ENCODE measurements at regions not wholly inside any gene's neighbourhood (a gene's known extent, or its start where the extent isn't known, plus 50 kb on each side); places are given as distances from the start of the nearest gene placed in this dataset.

DNA sequence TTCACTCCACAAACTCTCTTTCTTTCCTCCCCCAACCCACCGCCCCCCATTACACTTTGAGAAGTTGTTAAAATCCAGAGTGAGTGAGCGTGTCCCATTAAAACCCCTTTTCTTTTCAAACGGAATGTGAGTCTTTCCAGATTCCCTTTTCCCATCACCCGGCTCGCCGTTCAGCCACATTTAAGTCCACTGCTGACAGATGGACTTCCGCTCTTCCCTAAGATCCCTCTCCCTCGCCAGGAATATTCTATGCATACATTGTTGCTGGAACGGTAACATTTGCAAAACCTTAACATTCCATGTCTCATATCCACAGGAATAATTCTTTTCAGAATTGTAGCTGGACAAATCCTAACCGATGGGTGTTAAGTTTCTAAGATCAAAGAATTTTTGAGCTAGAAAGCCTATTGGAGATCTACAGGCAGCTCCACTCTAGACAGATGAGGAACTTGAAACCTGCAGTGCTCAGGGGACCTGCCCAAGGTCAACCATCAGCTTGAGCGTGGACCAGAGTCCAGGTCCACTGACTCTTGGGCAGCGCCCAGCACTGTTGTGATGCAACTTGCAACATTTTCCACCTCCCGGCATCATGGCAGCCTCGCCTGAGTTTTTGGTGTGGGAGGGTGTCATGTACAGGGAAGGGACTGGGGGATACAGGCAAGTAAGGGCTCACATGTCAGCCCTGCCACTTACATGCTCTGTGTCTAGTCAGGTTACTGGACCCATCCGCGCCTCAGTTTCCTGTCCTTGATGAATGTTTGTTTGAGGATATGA, 500.1 kb downstream of the CCDC171 start:
- WGBS (ENCODE audit: missing lambda C conversion rate), result 85% methylated on average over 15 of the region's 16 CpGs
- H3K4me1 ChIP-seq, result peaks cover 7% of the 10 kb centered on the region; the same call in 2 of the 3 replicates
- H3K9me3 ChIP-seq, result no peaks in the 10 kb centered on the region
- TF ChIP-seq, protein P1, sequence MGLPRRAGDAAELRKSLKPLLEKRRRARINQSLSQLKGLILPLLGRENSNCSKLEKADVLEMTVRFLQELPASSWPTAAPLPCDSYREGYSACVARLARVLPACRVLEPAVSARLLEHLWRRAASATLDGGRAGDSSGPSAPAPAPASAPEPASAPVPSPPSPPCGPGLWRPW (IDR thresholded peaks at IDR 0.05), result no peak
- TF ChIP-seq PHF8 (IDR thresholded peaks at IDR 0.05; ENCODE audit: borderline replicate concordance, low read depth) (no peak), SMC3 (IDR thresholded peaks at IDR 0.05) (no peak), RARB (CRISPR knock-in tag; IDR thresholded peaks at IDR 0.05) (no peak), HEYL (CRISPR knock-in tag; IDR thresholded peaks at IDR 0.05) (no peak), POLR2AphosphoS2 (conservative IDR thresholded peaks at IDR 0.05; ENCODE audit: low read length) (no peak), JUNB (IDR thresholded peaks at IDR 0.05) (no peak), RCOR1 (IDR thresholded peaks at IDR 0.05; ENCODE audit: low read depth, low read length) (no peak)
- TF ChIP-seq, protein P2, sequence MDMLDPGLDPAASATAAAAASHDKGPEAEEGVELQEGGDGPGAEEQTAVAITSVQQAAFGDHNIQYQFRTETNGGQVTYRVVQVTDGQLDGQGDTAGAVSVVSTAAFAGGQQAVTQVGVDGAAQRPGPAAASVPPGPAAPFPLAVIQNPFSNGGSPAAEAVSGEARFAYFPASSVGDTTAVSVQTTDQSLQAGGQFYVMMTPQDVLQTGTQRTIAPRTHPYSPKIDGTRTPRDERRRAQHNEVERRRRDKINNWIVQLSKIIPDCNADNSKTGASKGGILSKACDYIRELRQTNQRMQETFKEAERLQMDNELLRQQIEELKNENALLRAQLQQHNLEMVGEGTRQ (IDR thresholded peaks at IDR 0.05), result no peak
- no peak for FAIRE-seq
- no peak for DNase-seq (ENCODE audit: low read depth in 1 of 2, low spot score in 1 of 2)
- CTCF ChIA-PET, result interaction anchor here (0.6 to 0.9 kb wide), 3 partner anchors 20 to 179 kb away, joined by 3 read pairs; no protein-coding TSS in a partner anchor
- H3K4me3 ChIP-seq, result no peak overlapping the region
- H3K4me2 ChIP-seq, result no peak overlapping the region
- POLR2A ChIA-PET, result no interaction called here
- ATAC-seq, result no peak
- H3K27ac ChIP-seq, result no peak overlapping the region

DNA sequence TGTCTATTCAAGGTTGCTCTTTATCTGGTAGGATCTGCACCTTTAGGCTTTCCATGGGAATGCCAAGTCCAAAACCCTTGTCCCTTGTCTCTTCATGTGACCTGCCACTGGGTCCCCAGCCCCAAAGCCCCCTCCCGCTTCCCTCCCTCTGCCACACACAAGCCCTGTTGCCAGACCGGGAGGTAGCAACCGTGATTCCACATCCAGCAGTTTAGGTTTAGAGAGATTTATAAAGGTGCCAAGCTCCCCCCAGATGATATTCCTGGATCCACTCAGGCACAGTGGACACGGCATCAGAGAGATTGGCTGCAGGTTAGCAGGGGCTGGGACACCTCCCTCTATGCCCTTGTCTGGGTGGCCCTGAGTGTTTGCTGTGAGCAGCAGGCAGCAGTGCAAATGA, 504.7 kb downstream of the CCDC171 start:
- TF ChIP-seq SMC3 (IDR thresholded peaks at IDR 0.05) (no peak), NFE2L2 (conservative IDR thresholded peaks at IDR 0.05; ENCODE audit: low read length) (no peak), FOXS1 (CRISPR knock-in tag; IDR thresholded peaks at IDR 0.05) (no peak), BHLHE40 (IDR thresholded peaks at IDR 0.05; ENCODE audit: low read depth, low read length) (no peak), MAFK (IDR thresholded peaks at IDR 0.05; ENCODE audit: partially characterized antibody) (no peak), RAD21 (conservative IDR thresholded peaks at IDR 0.05 in 1 of 2, IDR thresholded peaks at IDR 0.05 in 1 of 2) (no peak), POLR2A (IDR thresholded peaks at IDR 0.05; ENCODE audit: low read length) (no peak), GATA3 (IDR thresholded peaks at IDR 0.05; ENCODE audit: borderline replicate concordance) (no peak)
- TF ChIP-seq, protein P3, sequence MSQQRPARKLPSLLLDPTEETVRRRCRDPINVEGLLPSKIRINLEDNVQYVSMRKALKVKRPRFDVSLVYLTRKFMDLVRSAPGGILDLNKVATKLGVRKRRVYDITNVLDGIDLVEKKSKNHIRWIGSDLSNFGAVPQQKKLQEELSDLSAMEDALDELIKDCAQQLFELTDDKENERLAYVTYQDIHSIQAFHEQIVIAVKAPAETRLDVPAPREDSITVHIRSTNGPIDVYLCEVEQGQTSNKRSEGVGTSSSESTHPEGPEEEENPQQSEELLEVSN (IDR thresholded peaks at IDR 0.05; ENCODE audit: borderline replicate concordance, low read depth), result no peak
- TF ChIP-seq, protein P1 (IDR thresholded peaks at IDR 0.05), result no peak
- TF ChIP-seq, protein P4, sequence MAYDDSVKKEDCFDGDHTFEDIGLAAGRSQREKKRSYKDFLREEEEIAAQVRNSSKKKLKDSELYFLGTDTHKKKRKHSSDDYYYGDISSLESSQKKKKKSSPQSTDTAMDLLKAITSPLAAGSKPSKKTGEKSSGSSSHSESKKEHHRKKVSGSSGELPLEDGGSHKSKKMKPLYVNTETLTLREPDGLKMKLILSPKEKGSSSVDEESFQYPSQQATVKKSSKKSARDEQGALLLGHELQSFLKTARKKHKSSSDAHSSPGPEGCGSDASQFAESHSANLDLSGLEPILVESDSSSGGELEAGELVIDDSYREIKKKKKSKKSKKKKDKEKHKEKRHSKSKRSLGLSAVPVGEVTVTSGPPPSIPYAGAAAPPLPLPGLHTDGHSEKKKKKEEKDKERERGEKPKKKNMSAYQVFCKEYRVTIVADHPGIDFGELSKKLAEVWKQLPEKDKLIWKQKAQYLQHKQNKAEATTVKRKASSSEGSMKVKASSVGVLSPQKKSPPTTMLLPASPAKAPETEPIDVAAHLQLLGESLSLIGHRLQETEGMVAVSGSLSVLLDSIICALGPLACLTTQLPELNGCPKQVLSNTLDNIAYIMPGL (CRISPR knock-in tag; IDR thresholded peaks at IDR 0.05; ENCODE audit: borderline replicate concordance), result no peak
- TF ChIP-seq, protein P5, sequence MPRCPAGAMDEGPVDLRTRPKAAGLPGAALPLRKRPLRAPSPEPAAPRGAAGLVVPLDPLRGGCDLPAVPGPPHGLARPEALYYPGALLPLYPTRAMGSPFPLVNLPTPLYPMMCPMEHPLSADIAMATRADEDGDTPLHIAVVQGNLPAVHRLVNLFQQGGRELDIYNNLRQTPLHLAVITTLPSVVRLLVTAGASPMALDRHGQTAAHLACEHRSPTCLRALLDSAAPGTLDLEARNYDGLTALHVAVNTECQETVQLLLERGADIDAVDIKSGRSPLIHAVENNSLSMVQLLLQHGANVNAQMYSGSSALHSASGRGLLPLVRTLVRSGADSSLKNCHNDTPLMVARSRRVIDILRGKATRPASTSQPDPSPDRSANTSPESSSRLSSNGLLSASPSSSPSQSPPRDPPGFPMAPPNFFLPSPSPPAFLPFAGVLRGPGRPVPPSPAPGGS (IDR thresholded peaks at IDR 0.05), result no peak
- TF ChIP-seq, protein P6, sequence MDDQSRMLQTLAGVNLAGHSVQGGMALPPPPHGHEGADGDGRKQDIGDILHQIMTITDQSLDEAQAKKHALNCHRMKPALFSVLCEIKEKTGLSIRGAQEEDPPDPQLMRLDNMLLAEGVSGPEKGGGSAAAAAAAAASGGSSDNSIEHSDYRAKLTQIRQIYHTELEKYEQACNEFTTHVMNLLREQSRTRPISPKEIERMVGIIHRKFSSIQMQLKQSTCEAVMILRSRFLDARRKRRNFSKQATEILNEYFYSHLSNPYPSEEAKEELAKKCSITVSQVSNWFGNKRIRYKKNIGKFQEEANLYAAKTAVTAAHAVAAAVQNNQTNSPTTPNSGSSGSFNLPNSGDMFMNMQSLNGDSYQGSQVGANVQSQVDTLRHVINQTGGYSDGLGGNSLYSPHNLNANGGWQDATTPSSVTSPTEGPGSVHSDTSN (IDR thresholded peaks at IDR 0.05), result no peak
- TF ChIP-seq, protein P7, sequence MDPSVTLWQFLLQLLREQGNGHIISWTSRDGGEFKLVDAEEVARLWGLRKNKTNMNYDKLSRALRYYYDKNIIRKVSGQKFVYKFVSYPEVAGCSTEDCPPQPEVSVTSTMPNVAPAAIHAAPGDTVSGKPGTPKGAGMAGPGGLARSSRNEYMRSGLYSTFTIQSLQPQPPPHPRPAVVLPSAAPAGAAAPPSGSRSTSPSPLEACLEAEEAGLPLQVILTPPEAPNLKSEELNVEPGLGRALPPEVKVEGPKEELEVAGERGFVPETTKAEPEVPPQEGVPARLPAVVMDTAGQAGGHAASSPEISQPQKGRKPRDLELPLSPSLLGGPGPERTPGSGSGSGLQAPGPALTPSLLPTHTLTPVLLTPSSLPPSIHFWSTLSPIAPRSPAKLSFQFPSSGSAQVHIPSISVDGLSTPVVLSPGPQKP (IDR thresholded peaks at IDR 0.05; ENCODE audit: low read depth, low read length), result no peak
- ChIA-PET CTCF (interaction anchor here (1.4 kb wide), 1 partner anchor 67 kb away, joined by 3 read pairs; no protein-coding TSS in a partner anchor), POLR2A (no interaction called here)
- Histone ChIP-seq H3K4me3 (no peak overlapping the region), H3K4me1 (peaks cover 18% of the 10 kb centered on the region), H3K27ac (peak overlapping the region; percentile 14 to 63; a peak in 4 of 6 replicates), H3K4me2 (no peak overlapping the region; the same call in 2 of the 3 replicates), H3K9me3 (no peaks in the 10 kb centered on the region)
- ATAC-seq, result no peak
- no peak for FAIRE-seq
- 92% methylated on average over 4 of the region's 4 CpGs for WGBS (ENCODE audit: missing lambda C conversion rate)
- no peak for DNase-seq (ENCODE audit: low read depth in 1 of 2, low spot score in 1 of 2)
